ENCODE measurements at regions not wholly inside any gene's neighbourhood (a gene's known extent, or its start where the extent isn't known, plus 50 kb on each side); places are given as distances from the start of the nearest gene placed in this dataset.

DNA sequence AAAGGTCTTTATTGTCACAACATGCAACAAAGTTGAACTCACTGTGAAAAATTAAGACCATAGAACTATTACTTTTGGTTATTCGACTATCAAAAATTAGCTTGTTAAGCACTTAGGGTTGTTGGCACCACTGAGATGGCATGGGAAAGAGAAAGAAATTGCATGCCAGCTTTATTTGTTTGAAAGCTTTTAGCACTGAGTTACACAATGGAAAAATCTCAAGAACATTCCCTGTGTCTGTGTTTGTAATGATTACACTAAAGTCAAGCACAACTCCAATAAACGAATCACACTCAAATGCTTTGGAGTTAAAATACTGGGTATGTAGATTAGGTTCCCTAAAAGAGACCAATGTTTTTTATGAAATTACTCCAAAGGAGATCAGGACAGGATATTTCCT lies 158.6 kb upstream of the COL8A1 start (continued):
- no peak for TF ChIP-seq ZHX2 (IDR thresholded peaks at IDR 0.05; ENCODE audit: low read depth)
- TF ChIP-seq ZHX2 (CRISPR knock-in tag; IDR thresholded peaks at IDR 0.05; ENCODE audit: borderline replicate concordance) = no peak
- no peak for TF ChIP-seq ZNF124 (CRISPR knock-in tag; IDR thresholded peaks at IDR 0.05)
- TF ChIP-seq BORCS8-MEF2B (CRISPR knock-in tag; IDR thresholded peaks at IDR 0.05) = no peak
- TF ChIP-seq, protein P1, sequence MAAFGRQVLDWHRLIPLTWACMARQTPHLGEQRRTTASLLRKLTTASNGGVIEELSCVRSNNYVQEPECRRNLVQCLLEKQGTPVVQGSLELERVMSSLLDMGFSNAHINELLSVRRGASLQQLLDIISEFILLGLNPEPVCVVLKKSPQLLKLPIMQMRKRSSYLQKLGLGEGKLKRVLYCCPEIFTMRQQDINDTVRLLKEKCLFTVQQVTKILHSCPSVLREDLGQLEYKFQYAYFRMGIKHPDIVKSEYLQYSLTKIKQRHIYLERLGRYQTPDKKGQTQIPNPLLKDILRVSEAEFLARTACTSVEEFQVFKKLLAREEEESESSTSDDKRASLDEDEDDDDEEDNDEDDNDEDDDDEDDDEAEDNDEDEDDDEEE (CRISPR knock-in tag; IDR thresholded peaks at IDR 0.05) = no peak
- TF ChIP-seq DNMT3B (CRISPR knock-in tag; conservative IDR thresholded peaks at IDR 0.05) = no peak
- TF ChIP-seq JUNB (CRISPR knock-in tag; IDR thresholded peaks at IDR 0.05; ENCODE audit: borderline replicate concordance) = no peak
- no peak for TF ChIP-seq SP1 (IDR thresholded peaks at IDR 0.05)
- no peak for TF ChIP-seq SP1 (CRISPR knock-in tag; IDR thresholded peaks at IDR 0.05)
- TF ChIP-seq ZNF510 (CRISPR knock-in tag; IDR thresholded peaks at IDR 0.05; ENCODE audit: low read depth) = no peak
- TF ChIP-seq TEAD2 (CRISPR knock-in tag; IDR thresholded peaks at IDR 0.05) = no peak

Data from HepG2 (cell line).